Ecto neural progenitor cell (in vitro differentiated cells): ENCODE measurements at regions not wholly inside any gene's neighbourhood (a gene's known extent, or its start where the extent isn't known, plus 50 kb on each side); places are given as distances from the start of the nearest gene placed in this dataset.
"Not testable (repeated sequence)": the region's sequence is repeated elsewhere in the genome, so short reads cannot be mapped to it uniquely, and the experiment has no call there.

ENCODE experiments used
- DNase-seq: peaks from one replicate; pipeline ENCODE4 v3.0.0-alpha.2; 2018; ENCODE audit warnings: low spot score

- no peak for DNase-seq
Measured at GRCh38 chr14:40248671-40249070, 816.4 kb upstream of the FBXO33 start.

- no peak for DNase-seq
Measured at GRCh38 chr14:40240245-40240859, 808.1 kb upstream of the FBXO33 start.

- no peak for DNase-seq
Measured at GRCh38 chr14:40232302-40232701, 800.1 kb upstream of the FBXO33 start.

GRCh38 chr14:40229676-40230075 is 797.4 kb upstream of the FBXO33 start:
- no peak for DNase-seq

- no peak for DNase-seq
Measured at GRCh38 chr14:40222996-40223395, 790.8 kb upstream of the FBXO33 start.

- no peak for DNase-seq
Measured at GRCh38 chr14:40221428-40221827, 789.2 kb upstream of the FBXO33 start.

- no peak for DNase-seq
Measured at GRCh38 chr14:40219032-40219431, 786.8 kb upstream of the FBXO33 start.

- no peak for DNase-seq
Measured at GRCh38 chr14:40218282-40218941, 786.2 kb upstream of the FBXO33 start.

GRCh38 chr14:40216976-40217375 is 784.7 kb upstream of the FBXO33 start:
- no peak for DNase-seq

- not testable (repeated sequence) for DNase-seq
Measured at GRCh38 chr14:40216408-40216807, 784.2 kb upstream of the FBXO33 start.

- no peak for DNase-seq
Measured at GRCh38 chr14:40213701-40214100, 781.5 kb upstream of the FBXO33 start.

GRCh38 chr14:40204441-40205175 is 772.4 kb upstream of the FBXO33 start:
- no peak for DNase-seq

- no peak for DNase-seq
Measured at GRCh38 chr14:40199101-40199500, 766.9 kb upstream of the FBXO33 start.

GRCh38 chr14:40197344-40197743 is 765.1 kb upstream of the FBXO33 start:
- no peak for DNase-seq

GRCh38 chr14:40188006-40188405 is 755.8 kb upstream of the FBXO33 start:
- no peak for DNase-seq

GRCh38 chr14:40164083-40164482 is 731.9 kb upstream of the FBXO33 start:
- no peak for DNase-seq

- DNase-seq: no peak
Measured at GRCh38 chr14:40139657-40140056, 707.4 kb upstream of the FBXO33 start.

- DNase-seq: no peak
Measured at GRCh38 chr14:40133463-40133862, 701.2 kb upstream of the FBXO33 start.

GRCh38 chr14:40129159-40129558 is 696.9 kb upstream of the FBXO33 start:
- DNase-seq: no peak

GRCh38 chr14:40123816-40124215 is 691.6 kb upstream of the FBXO33 start:
- DNase-seq: no peak

GRCh38 chr14:40122968-40123648 is 690.9 kb upstream of the FBXO33 start:
- DNase-seq: no peak

GRCh38 chr14:40119765-40120164 is 687.5 kb upstream of the FBXO33 start:
- DNase-seq: no peak

GRCh38 chr14:40119321-40119720 is 687.1 kb upstream of the FBXO33 start:
- no peak for DNase-seq
